ENCODE measurements at regions not wholly inside any gene's neighbourhood (a gene's known extent, or its start where the extent isn't known, plus 50 kb on each side); places are given as distances from the start of the nearest gene placed in this dataset.
"Not testable (repeated sequence)": the region's sequence is repeated elsewhere in the genome, so short reads cannot be mapped to it uniquely, and the experiment has no call there.

DNA sequence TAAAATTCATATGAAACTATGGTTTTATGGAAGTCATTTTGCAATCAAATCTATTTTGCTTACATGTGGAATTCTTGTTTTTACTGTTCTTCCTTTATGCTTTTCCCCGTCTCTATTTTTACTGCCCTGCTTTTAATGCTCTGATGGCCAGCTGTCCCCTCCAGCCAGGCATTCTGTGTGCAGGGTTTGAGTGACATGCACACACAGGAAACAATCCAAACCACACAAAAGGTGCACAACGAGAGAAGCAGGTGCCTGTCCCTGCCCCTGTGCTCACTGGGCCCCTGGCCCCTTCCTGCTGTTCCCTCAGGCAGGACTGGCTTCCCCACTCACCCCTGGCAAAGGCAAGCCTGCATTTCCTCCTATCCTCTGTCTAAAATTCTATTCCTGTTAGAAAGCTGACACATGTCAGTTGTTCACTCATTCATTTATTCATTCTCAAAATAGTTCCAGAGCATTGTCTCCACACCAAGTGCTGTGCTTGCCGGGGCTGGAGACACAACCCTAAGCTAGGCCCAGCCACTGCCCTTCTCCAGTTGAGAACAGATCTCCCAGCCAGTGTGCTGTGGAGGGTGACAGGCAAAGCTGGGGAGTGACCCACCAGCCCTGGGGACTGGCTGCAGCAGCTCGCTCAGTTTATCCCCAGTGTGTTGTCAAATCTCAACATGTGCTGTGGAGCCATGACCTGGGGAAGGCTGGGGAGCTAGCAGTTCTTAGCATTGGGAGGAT is 346.3 kb downstream of the FBXW7 start:
- DNase-seq (ENCODE audit: low spot score in 2 of 2) (no peak), ATAC-seq (no peak)
- H3K4me3 Mint-ChIP-seq = no peak overlapping the region
- no peaks in the 10 kb centered on the region for H3K9me3 Mint-ChIP-seq
- peaks cover 18% of the 10 kb centered on the region for H3K4me1 Mint-ChIP-seq
- H3K27ac Mint-ChIP-seq = no peak overlapping the region
- H3K36me3 Mint-ChIP-seq = no peaks in the 10 kb centered on the region

DNA sequence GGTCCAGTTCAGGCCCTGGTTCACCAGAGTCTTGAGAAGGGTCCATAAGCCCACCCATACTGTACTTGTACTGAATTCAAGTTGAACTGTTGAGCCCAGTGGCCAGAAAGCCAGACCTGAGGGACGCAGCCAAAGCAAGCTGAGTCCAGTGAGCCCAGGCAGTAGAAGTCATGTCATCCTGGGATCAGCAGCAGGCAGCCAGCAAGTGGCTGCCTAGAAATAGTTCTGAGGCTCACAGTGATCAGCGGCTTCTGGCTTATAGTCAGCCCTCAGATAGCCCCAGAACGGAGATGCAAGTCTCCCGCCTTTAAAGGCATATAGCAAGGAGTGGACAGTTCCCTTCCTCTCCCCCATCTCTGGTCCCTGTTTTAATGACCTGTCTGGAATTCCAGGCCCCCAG is 347.1 kb downstream of the FBXW7 start:
- no peak for ATAC-seq
- no peak overlapping the region for H3K4me3 Mint-ChIP-seq
- no peak for DNase-seq (ENCODE audit: low spot score in 2 of 2)
- no peaks in the 10 kb centered on the region for H3K9me3 Mint-ChIP-seq
- peaks cover 18% of the 10 kb centered on the region for H3K4me1 Mint-ChIP-seq
- no peaks in the 10 kb centered on the region for H3K36me3 Mint-ChIP-seq
- H3K27ac Mint-ChIP-seq = no peak overlapping the region

- Mint-ChIP-seq H3K9me3 (no peaks in the 10 kb centered on the region), H3K27ac (no peak overlapping the region), H3K36me3 (no peaks in the 10 kb centered on the region), H3K4me1 (peaks cover 18% of the 10 kb centered on the region), H3K4me3 (no peak overlapping the region)
- no peak for ATAC-seq
- no peak for DNase-seq (ENCODE audit: low spot score in 2 of 2)
Measured at GRCh38 chr4:152187693-152188092, 348.2 kb downstream of the FBXW7 start.

DNA sequence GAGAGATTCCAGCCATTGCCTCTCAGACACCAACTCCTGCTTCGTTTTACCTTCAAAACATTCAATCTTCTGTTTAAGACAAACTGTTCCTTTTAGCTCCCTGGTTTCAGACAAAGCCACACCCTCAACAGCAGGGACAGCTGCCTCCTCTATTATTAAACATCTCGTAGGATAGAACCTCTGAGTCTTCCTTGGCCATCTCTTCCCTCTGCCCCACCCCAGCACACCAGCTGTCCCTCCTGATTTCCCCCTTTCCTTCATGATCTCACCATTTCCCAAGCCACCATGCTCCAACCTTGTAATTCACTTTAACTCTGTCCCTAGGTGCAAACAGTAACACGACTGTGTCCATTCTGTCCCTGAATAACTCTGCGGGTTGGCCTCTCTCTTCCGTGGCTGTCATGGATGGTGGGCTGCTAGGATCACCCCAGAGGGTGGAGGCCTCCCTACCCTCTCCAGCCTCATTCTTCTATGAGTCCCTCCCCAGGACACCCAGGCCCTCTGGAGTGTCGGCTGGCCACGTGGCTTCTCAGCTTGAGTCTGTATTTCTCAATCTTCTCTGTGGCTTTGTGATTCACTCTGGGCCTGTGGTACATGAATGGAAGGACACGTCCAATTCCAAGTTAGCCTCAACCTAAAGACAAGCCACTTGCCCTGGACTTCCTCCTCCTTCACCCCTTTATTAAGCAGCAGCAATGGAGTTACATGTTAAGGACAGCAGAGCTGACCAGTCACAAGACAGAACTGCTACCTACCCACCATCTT is 349.9 kb downstream of the FBXW7 start:
- H3K9me3 Mint-ChIP-seq = no peaks in the 10 kb centered on the region
- DNase-seq (ENCODE audit: low spot score in 2 of 2) (no peak), ATAC-seq (no peak)
- H3K4me3 Mint-ChIP-seq = no peak overlapping the region
- no peak overlapping the region for H3K27ac Mint-ChIP-seq
- no peaks in the 10 kb centered on the region for H3K36me3 Mint-ChIP-seq
- H3K4me1 Mint-ChIP-seq = peaks cover 18% of the 10 kb centered on the region

DNA sequence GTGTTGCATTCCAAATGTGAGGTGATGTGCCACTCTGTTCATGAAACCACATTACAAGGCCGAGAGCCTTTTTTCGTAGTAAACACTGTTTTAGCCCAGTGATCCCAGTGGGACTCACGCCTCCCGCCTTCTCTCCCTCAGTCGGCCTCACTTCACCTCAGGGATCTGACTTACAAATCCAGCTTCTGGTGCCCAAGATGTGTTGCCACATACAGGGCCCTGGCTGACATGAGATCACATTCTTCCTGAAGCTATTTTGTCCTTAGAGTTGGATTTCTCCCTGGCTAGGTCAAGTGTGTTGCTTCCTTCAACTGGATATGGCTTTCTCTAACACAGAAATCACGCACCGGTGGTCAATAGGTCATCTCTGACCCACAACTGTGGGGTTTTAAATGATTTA is 354.7 kb downstream of the FBXW7 start:
- DNase-seq (ENCODE audit: low spot score in 2 of 2) (no peak), ATAC-seq (no peak)
- H3K27ac Mint-ChIP-seq = no peak overlapping the region
- no peaks in the 10 kb centered on the region for H3K9me3 Mint-ChIP-seq
- peaks cover 10% of the 10 kb centered on the region for H3K4me1 Mint-ChIP-seq
- H3K36me3 Mint-ChIP-seq = no peaks in the 10 kb centered on the region
- H3K4me3 Mint-ChIP-seq = no peak overlapping the region

DNA sequence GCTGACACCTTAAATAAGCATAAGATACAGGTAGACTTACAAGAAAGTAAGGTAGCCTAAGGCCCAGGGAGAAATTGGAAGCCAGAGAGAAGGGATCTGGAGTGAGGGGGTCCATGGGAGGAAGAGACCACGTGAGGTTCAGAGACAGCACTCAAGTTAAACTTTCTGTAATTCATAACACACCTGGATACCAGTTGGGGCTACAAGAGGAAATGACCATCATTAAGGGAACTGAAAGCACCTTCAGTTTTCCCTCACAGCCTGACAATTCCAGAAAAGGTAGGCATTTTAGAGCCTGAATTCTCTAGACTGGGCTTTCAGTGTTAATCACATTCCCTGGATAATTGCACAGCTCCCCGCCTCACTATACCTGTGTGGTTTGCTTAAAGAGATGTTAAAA is 355.5 kb downstream of the FBXW7 start:
- H3K36me3 Mint-ChIP-seq = no peaks in the 10 kb centered on the region
- H3K9me3 Mint-ChIP-seq = no peaks in the 10 kb centered on the region
- ATAC-seq (no peak), DNase-seq (ENCODE audit: low spot score in 2 of 2) (no peak)
- H3K4me3 Mint-ChIP-seq = no peak overlapping the region
- H3K27ac Mint-ChIP-seq = no peak overlapping the region
- H3K4me1 Mint-ChIP-seq = peaks cover 2% of the 10 kb centered on the region

DNA sequence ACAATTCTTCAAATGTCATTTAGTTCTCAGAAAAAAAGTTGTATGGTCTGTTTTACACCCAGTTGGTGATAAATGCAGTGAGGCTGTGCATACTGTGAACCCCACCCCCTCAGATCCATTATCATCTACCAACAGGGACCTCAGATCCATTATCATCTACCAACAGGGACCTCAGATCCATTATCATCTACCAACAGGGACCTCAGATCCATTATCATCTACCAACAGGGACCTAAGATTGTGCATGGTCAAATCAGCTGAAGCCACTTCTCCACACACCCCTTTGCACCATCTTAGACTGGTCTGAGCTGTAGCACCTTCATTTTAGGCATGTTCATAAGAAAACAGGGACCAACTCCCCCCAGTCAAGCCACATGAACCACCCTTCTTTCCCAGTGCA is 358.4 kb downstream of the FBXW7 start:
- not testable (repeated sequence) for H3K4me1 Mint-ChIP-seq; H3K27ac Mint-ChIP-seq; DNase-seq (ENCODE audit: low spot score in 2 of 2); ATAC-seq; H3K36me3 Mint-ChIP-seq; H3K9me3 Mint-ChIP-seq; H3K4me3 Mint-ChIP-seq

DNA sequence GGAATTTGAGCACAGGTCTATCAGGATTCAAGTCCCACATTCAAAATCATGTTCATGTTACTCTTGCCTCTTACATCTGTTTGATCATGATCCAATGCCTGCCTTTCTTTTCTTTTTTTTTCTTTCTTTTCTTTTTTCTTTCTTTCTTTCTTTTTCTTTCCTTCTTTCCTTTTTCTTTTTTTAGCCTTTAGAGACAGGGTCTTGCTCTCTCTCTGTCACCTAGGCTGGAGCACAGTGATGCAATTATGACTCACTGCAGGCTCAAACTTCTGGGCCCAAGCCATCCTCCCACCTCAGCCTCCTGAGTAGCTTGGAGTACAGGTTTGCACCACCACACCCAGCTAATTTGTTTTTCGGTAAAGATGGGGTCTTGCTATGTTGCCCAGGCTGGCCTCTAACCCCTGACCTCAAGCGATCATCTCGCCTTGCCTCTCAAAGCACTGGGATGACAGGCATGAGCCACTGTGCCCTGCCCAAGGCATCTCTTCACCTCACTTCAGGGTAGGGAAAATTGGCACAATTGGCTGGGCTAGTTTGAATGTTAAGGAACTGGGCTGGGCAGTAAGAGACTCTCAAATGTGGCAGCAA is 359.2 kb downstream of the FBXW7 start:
- H3K27ac Mint-ChIP-seq = no peak overlapping the region
- H3K9me3 Mint-ChIP-seq = no peaks in the 10 kb centered on the region
- ATAC-seq = no peak
- no peaks in the 10 kb centered on the region for H3K4me1 Mint-ChIP-seq
- DNase-seq (ENCODE audit: low spot score in 2 of 2) = no peak
- no peaks in the 10 kb centered on the region for H3K36me3 Mint-ChIP-seq
- no peak overlapping the region for H3K4me3 Mint-ChIP-seq

- DNase-seq (ENCODE audit: low spot score in 2 of 2) = no peak
- Mint-ChIP-seq H3K4me1 (no peaks in the 10 kb centered on the region), H3K9me3 (no peaks in the 10 kb centered on the region), H3K4me3 (no peak overlapping the region), H3K36me3 (no peaks in the 10 kb centered on the region), H3K27ac (no peak overlapping the region)
- ATAC-seq = no peak
Measured at GRCh38 chr4:152175586-152175985, 360.3 kb downstream of the FBXW7 start.

GRCh38 chr4:152172146-152172545 is 363.7 kb downstream of the FBXW7 start:
- Mint-ChIP-seq H3K9me3 (no peaks in the 10 kb centered on the region), H3K4me1 (no peaks in the 10 kb centered on the region), H3K27ac (no peak overlapping the region), H3K4me3 (no peak overlapping the region), H3K36me3 (no peaks in the 10 kb centered on the region)
- no peak for ATAC-seq
- no peak for DNase-seq (ENCODE audit: low spot score in 2 of 2)

- H3K36me3 Mint-ChIP-seq = no peaks in the 10 kb centered on the region
- H3K9me3 Mint-ChIP-seq = no peaks in the 10 kb centered on the region
- no peak overlapping the region for H3K27ac Mint-ChIP-seq
- DNase-seq (ENCODE audit: low spot score in 2 of 2) (no peak), ATAC-seq (no peak)
- H3K4me1 Mint-ChIP-seq = no peaks in the 10 kb centered on the region
- H3K4me3 Mint-ChIP-seq = no peak overlapping the region
Measured at GRCh38 chr4:152171556-152171955, 364.3 kb downstream of the FBXW7 start.

DNA sequence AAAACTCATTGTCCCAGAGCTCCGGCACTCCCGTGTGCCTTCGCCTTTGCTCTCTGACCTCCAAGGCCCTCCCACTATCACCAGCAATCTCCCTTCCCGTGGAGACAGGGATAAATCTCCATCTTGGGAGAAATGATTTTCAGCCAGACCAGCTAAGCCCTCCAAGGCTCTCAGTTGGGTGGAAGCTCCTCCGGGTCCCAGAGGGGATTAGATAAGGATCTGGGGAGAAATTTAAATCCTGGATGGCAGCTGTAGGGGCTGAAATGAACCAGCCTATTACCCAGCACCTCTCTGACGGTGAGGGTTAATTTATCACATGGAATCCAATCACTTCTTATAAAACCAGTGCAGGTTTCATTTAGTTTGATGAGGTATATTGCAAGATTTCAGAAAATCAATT is 366.2 kb downstream of the FBXW7 start:
- DNase-seq (ENCODE audit: low spot score in 2 of 2) = no peak
- ATAC-seq = no peak
- H3K4me3 Mint-ChIP-seq = no peak overlapping the region
- H3K27ac Mint-ChIP-seq = no peak overlapping the region
- no peaks in the 10 kb centered on the region for H3K9me3 Mint-ChIP-seq
- no peaks in the 10 kb centered on the region for H3K36me3 Mint-ChIP-seq
- no peaks in the 10 kb centered on the region for H3K4me1 Mint-ChIP-seq

- Mint-ChIP-seq H3K4me3 (no peak overlapping the region), H3K27ac (no peak overlapping the region), H3K4me1 (peaks cover 3% of the 10 kb centered on the region), H3K36me3 (no peaks in the 10 kb centered on the region), H3K9me3 (no peaks in the 10 kb centered on the region)
- DNase-seq (ENCODE audit: low spot score in 2 of 2) (no peak), ATAC-seq (no peak)
Measured at GRCh38 chr4:152168987-152169616, 366.8 kb downstream of the FBXW7 start.

DNA sequence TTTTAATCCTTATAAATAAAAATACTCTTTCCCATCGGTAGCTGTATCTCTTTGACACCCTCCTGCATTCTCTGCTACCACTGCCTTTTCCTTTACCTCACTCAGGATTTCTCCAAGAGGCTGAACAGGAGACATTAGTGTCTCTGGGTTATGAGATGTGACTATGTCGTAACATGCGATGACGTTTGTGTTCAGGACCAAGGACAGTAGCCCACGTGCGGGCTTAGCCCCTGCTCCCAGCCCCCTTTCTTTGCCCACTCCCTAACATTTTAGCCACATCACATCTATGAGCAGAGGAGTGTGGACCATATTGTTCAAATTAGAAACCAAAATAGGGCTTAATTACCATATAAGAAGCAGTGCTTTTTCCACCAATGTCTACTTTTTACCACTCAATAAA is 369.3 kb downstream of the FBXW7 start:
- H3K9me3 Mint-ChIP-seq = no peaks in the 10 kb centered on the region

DNA sequence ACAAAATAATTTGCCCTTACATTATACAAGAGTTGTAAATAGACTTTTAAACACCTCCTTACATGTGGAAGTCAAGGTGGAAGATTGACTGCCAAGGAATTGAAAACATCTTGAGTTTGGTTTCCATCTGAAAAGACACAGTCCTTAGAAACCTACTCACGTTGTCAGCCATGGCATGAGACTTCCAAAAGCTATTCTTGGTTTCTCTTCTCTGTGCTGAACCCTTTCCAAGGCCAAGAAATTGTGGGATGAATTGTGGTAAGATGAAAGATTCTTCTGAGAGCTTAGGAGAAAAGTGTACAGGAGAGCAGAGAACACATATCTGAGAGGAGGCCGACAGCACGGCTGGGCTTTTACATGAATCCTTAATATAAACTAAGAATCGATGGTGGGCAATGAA is 370.0 kb downstream of the FBXW7 start:
- ATAC-seq = no peak
- peaks cover 4% of the 10 kb centered on the region for H3K4me1 Mint-ChIP-seq
- DNase-seq (ENCODE audit: low spot score in 2 of 2) = no peak

More for the DNA sequence above, 369.3 kb downstream of the FBXW7 start:
- Mint-ChIP-seq H3K4me1 (peaks cover 4% of the 10 kb centered on the region), H3K27ac (no peak overlapping the region), H3K4me3 (no peak overlapping the region), H3K36me3 (no peaks in the 10 kb centered on the region)
- DNase-seq (ENCODE audit: low spot score in 2 of 2) (no peak), ATAC-seq (no peak)

More for the DNA sequence above, 370.0 kb downstream of the FBXW7 start:
- Mint-ChIP-seq H3K36me3 (no peaks in the 10 kb centered on the region), H3K9me3 (no peaks in the 10 kb centered on the region), H3K4me3 (no peak overlapping the region), H3K27ac (no peak overlapping the region)
